Colonic mucosa (tissue), 4 donors: ENCODE measurements at regions not wholly inside any gene's neighbourhood (a gene's known extent, or its start where the extent isn't known, plus 50 kb on each side); places are given as distances from the start of the nearest gene placed in this dataset.

Experiments
- DNase-seq: peaks from one replicate; pipeline ENCODE4 v3.0.0-alpha.2; 2020
- H3K27ac ChIP-seq: fragments of 200-600 bp; one replicate; pipeline ENCODE4 v1.8.0; 2021
- H3K27me3 ChIP-seq: fragments of 200-600 bp; one replicate; pipeline ENCODE4 v1.8.0; 2021
- H3K36me3 ChIP-seq: fragments of 200-600 bp; one replicate; pipeline ENCODE4 v1.8.0; 2021
- H3K4me1 ChIP-seq: fragments of 200-600 bp; one replicate; pipeline ENCODE4 v1.8.0; 2021; ENCODE audit warnings: mild to moderate bottlenecking
- H3K4me3 ChIP-seq: fragments of 200-600 bp; one replicate; pipeline ENCODE4 v1.8.0; 2021
- H3K9ac ChIP-seq, 2 donors: one replicate each; pipeline ENCODE4 v1.7.0; 2013; ENCODE audit warnings: control low read depth in 2 of 2, low read depth in 2 of 2, low read length in 2 of 2
- H3K9me3 ChIP-seq: fragments of 200-600 bp; one replicate; pipeline ENCODE4 v1.8.0; 2021
- intact Hi-C: fragments of 100-400 bp; cut with DNase I; formaldehyde crosslinking; loops from one replicate; pipeline ENCODE4 v1.14.1; 2022
- TF ChIP-seq, protein P1 (sequence below): fragments of 200-600 bp; IDR thresholded peaks from one replicate; pipeline ENCODE4 v1.8.0; 2022; ENCODE audit warnings: antibody characterized with exemption, mild to moderate bottlenecking
- donor health status: healthy.
- donor health status: DM: no; HTN: no; CAD: no.
- donor health status: DM: no; HTN: no; CAD: no.

DNA sequence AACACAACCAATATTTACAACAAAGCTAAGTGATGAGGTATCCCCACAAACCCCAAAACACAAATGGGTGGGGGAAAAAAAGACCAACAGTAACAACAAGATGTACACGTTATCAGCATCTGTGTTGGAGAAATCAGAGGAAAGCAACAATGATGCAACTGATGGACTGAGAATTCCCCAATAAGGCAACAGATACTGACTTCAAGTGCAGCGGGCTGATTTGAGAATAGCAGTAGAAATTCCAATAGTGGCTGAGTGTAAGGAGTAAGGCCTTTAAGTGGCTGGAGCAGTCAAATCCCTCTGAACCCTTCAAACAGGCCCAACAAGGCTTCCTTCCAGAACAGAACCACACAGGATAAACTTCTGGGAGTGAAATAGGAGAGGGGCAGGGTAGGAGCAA lies 97.6 kb downstream of the TM2D1 start:
- no peaks in the 10 kb centered on the region for H3K9me3 ChIP-seq
- H3K9ac ChIP-seq, result no peak overlapping the region
- H3K36me3 ChIP-seq, result no peaks in the 10 kb centered on the region
- H3K4me3 ChIP-seq, result no peak overlapping the region
- intact Hi-C loops, result no loop called here
- H3K4me1 ChIP-seq, result no peaks in the 10 kb centered on the region
- H3K27ac ChIP-seq, result no peak overlapping the region
- TF ChIP-seq, protein P1, sequence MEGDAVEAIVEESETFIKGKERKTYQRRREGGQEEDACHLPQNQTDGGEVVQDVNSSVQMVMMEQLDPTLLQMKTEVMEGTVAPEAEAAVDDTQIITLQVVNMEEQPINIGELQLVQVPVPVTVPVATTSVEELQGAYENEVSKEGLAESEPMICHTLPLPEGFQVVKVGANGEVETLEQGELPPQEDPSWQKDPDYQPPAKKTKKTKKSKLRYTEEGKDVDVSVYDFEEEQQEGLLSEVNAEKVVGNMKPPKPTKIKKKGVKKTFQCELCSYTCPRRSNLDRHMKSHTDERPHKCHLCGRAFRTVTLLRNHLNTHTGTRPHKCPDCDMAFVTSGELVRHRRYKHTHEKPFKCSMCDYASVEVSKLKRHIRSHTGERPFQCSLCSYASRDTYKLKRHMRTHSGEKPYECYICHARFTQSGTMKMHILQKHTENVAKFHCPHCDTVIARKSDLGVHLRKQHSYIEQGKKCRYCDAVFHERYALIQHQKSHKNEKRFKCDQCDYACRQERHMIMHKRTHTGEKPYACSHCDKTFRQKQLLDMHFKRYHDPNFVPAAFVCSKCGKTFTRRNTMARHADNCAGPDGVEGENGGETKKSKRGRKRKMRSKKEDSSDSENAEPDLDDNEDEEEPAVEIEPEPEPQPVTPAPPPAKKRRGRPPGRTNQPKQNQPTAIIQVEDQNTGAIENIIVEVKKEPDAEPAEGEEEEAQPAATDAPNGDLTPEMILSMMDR, result no peak
- H3K27me3 ChIP-seq, result no peaks in the 10 kb centered on the region
- no peak for DNase-seq

DNA sequence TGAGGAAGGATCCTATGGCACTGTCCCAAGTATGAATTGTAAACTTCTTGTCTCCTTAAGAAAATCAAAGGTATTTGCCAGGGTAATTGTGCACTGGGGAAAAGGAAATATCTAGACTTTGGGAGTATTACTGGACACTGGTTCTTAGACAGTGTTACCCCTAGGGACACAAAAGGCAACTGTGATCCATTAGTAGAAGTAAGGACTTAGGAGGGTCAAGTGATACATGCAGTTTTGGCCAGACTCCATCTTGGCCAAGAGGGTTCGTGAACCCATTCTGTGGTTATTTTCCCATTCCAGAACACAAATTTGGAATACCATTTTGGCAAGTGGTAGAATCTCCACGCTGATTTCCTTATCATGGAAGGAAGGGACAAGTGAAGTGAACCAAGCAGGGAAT lies 98.1 kb downstream of the TM2D1 start:
- Histone ChIP-seq H3K36me3 (no peaks in the 10 kb centered on the region), H3K9ac (no peak overlapping the region), H3K27ac (no peak overlapping the region), H3K27me3 (no peaks in the 10 kb centered on the region), H3K4me1 (no peaks in the 10 kb centered on the region), H3K9me3 (no peaks in the 10 kb centered on the region), H3K4me3 (no peak overlapping the region)
- intact Hi-C loops, result no loop called here
- TF ChIP-seq, protein P1, result no peak
- DNase-seq, result no peak

- Histone ChIP-seq H3K36me3 (no peaks in the 10 kb centered on the region), H3K4me3 (no peak overlapping the region), H3K9ac (no peak overlapping the region), H3K27me3 (no peaks in the 10 kb centered on the region), H3K4me1 (no peaks in the 10 kb centered on the region), H3K27ac (no peak overlapping the region), H3K9me3 (no peaks in the 10 kb centered on the region)
- intact Hi-C loops, result no loop called here
- TF ChIP-seq, protein P1, result no peak
- no peak for DNase-seq
These were observed 101.1 kb downstream of the TM2D1 start for GRCh38 chr1:61623852-61624251.

DNA sequence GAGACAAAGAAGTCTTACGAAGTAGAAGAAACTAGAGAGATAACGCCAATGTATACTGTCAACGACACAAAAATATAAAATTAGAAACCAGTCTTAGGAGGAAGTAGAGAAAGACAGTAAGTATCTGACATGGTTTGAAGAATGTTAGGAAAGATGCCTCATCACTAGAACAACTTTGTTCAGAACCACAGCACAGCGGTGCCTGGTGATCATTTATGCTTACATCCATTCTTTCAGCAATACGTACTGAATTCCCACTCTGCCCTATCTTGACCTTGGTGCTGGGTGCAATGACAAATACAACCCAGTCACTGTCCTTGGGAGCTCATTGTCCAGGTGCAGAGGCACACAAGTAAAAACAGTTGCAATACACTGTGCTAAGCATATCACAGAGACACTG lies 104.4 kb downstream of the TM2D1 start:
- H3K36me3 ChIP-seq, result no peaks in the 10 kb centered on the region
- TF ChIP-seq, protein P1, result no peak
- intact Hi-C loops, result no loop called here
- H3K9ac ChIP-seq, result no peak overlapping the region
- H3K27me3 ChIP-seq, result no peaks in the 10 kb centered on the region
- no peak overlapping the region for H3K4me3 ChIP-seq
- DNase-seq, result no peak
- H3K4me1 ChIP-seq, result no peaks in the 10 kb centered on the region
- no peak overlapping the region for H3K27ac ChIP-seq
- H3K9me3 ChIP-seq, result no peaks in the 10 kb centered on the region

GRCh38 chr1:61618755-61619154 lies 106.2 kb downstream of the TM2D1 start:
- Histone ChIP-seq H3K9me3 (no peaks in the 10 kb centered on the region), H3K27me3 (no peaks in the 10 kb centered on the region), H3K9ac (no peak overlapping the region), H3K4me1 (no peaks in the 10 kb centered on the region), H3K27ac (no peak overlapping the region), H3K36me3 (no peaks in the 10 kb centered on the region), H3K4me3 (no peak overlapping the region)
- no peak for DNase-seq
- intact Hi-C loops, result no loop called here
- TF ChIP-seq, protein P1, result no peak

DNA sequence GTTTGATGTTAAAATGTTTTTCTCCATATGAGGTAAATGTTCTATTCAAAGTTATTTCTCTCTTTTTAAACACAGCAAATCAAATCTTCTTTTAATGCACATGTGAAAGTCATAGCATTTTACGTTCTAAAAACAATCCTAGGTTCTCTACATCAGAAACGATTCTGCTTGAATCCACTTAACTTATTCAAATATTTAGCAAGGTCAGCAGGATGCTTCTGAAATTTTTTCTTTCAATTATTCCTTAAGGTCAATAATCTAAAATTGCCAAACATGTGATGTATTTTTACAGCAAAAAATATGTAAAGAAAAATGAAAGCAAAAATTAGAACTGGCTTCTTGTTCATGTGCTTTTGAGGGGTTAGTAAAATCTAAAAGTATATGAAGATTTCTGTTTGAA lies 106.7 kb downstream of the TM2D1 start:
- TF ChIP-seq, protein P1, result no peak
- no peaks in the 10 kb centered on the region for H3K27me3 ChIP-seq
- intact Hi-C loops, result no loop called here
- H3K27ac ChIP-seq, result no peak overlapping the region
- DNase-seq, result no peak
- H3K4me1 ChIP-seq, result no peaks in the 10 kb centered on the region
- H3K4me3 ChIP-seq, result no peak overlapping the region
- H3K9me3 ChIP-seq, result no peaks in the 10 kb centered on the region
- H3K36me3 ChIP-seq, result no peaks in the 10 kb centered on the region
- H3K9ac ChIP-seq, result no peak overlapping the region
